GM21529 (cell line): ENCODE measurements at regions not wholly inside any gene's neighbourhood (a gene's known extent, or its start where the extent isn't known, plus 50 kb on each side); places are given as distances from the start of the nearest gene placed in this dataset.
"Not testable (repeated sequence)": the region's sequence is repeated elsewhere in the genome, so short reads cannot be mapped to it uniquely, and the experiment has no call there.

Experiments used
- ATAC-seq: cut with Tn5 transposase; IDR thresholded peaks from one replicate; pipeline ENCODE4 v1.9.1; 2021; ENCODE audit not compliant: unreplicated experiment

- not testable (repeated sequence) for ATAC-seq
Measured at GRCh38 chr15:22303112-22303511, 155.6 kb upstream of the GOLGA6L22 start.
